ENCODE measurements at regions not wholly inside any gene's neighbourhood (a gene's known extent, or its start where the extent isn't known, plus 50 kb on each side); places are given as distances from the start of the nearest gene placed in this dataset.

DNA sequence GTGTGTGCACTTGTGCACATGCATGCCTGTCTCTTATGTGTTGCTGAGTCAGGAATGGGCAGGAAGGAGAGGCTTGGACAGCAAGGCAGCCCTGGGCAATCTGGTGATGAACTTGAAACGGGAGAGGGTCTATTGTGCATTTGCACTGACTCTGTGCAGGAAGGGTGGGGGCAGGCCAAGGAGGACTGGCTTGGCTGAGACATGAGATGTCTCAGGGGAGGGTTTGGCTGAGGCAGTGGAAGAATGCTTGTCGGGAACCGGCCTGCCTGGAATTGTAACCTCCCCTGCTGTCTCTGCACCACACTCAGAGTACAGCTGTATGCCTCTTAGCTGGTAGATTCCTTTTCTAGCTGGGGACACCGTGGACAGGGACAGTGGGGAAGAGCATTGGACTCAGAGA, 176.1 kb upstream of the TNP1 start:
- TF ChIP-seq, protein P1, sequence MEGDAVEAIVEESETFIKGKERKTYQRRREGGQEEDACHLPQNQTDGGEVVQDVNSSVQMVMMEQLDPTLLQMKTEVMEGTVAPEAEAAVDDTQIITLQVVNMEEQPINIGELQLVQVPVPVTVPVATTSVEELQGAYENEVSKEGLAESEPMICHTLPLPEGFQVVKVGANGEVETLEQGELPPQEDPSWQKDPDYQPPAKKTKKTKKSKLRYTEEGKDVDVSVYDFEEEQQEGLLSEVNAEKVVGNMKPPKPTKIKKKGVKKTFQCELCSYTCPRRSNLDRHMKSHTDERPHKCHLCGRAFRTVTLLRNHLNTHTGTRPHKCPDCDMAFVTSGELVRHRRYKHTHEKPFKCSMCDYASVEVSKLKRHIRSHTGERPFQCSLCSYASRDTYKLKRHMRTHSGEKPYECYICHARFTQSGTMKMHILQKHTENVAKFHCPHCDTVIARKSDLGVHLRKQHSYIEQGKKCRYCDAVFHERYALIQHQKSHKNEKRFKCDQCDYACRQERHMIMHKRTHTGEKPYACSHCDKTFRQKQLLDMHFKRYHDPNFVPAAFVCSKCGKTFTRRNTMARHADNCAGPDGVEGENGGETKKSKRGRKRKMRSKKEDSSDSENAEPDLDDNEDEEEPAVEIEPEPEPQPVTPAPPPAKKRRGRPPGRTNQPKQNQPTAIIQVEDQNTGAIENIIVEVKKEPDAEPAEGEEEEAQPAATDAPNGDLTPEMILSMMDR (conservative IDR thresholded peaks at IDR 0.05; ENCODE audit: low read depth in 2 of 2) = no peak
- no peak for TF ChIP-seq EZH2 (IDR thresholded peaks at IDR 0.05; ENCODE audit: low read depth, unreplicated experiment)
- TF ChIP-seq CREB1 (CRISPR knock-in tag; IDR thresholded peaks at IDR 0.05; ENCODE audit: low read depth) = no peak
- TF ChIP-seq EZH2phosphoT487 (IDR thresholded peaks at IDR 0.05; ENCODE audit: unreplicated experiment) = no peak
- TF ChIP-seq POLR2AphosphoS5 (IDR thresholded peaks at IDR 0.05; ENCODE audit: low read depth) = no peak
- TF ChIP-seq, protein P2, sequence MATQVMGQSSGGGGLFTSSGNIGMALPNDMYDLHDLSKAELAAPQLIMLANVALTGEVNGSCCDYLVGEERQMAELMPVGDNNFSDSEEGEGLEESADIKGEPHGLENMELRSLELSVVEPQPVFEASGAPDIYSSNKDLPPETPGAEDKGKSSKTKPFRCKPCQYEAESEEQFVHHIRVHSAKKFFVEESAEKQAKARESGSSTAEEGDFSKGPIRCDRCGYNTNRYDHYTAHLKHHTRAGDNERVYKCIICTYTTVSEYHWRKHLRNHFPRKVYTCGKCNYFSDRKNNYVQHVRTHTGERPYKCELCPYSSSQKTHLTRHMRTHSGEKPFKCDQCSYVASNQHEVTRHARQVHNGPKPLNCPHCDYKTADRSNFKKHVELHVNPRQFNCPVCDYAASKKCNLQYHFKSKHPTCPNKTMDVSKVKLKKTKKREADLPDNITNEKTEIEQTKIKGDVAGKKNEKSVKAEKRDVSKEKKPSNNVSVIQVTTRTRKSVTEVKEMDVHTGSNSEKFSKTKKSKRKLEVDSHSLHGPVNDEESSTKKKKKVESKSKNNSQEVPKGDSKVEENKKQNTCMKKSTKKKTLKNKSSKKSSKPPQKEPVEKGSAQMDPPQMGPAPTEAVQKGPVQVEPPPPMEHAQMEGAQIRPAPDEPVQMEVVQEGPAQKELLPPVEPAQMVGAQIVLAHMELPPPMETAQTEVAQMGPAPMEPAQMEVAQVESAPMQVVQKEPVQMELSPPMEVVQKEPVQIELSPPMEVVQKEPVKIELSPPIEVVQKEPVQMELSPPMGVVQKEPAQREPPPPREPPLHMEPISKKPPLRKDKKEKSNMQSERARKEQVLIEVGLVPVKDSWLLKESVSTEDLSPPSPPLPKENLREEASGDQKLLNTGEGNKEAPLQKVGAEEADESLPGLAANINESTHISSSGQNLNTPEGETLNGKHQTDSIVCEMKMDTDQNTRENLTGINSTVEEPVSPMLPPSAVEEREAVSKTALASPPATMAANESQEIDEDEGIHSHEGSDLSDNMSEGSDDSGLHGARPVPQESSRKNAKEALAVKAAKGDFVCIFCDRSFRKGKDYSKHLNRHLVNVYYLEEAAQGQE (IDR thresholded peaks at IDR 0.05; ENCODE audit: unreplicated experiment) = no peak
- no peak for TF ChIP-seq JUNB (IDR thresholded peaks at IDR 0.05; ENCODE audit: unreplicated experiment)
- TF ChIP-seq ZNF331 (CRISPR knock-in tag; IDR thresholded peaks at IDR 0.05; ENCODE audit: low read depth) = no peak
